GM12878 (cell line): ENCODE measurements at regions not wholly inside any gene's neighbourhood (a gene's known extent, or its start where the extent isn't known, plus 50 kb on each side); places are given as distances from the start of the nearest gene placed in this dataset.

Source experiments
- ATAC-seq: fragments of 200-7000 bp; cut with Tn5 transposase; 3 replicates; pipeline ENCODE4 v1.9.1; 2020; ENCODE audit warnings: mild to moderate bottlenecking, moderate library complexity
- BruUV-seq: library from RNA; stranded (reverse); fragments of 400-500 nt; replicated peaks from 2 replicates; lab custom pipeline; 2021; lab: Mats Ljungman, UMichigan
- CTCF ChIA-PET: fragments of 300-600 bp; sonication (Branson Sonifier 250); formaldehyde crosslinking; extraction: SDS; loops from one replicate; lab custom pipeline; 2021; ENCODE audit warnings: inconsistent platforms; lab: Yijun Ruan, JAX
- POLR2A ChIA-PET: fragments of 350-600 bp; formaldehyde crosslinking; extraction: SDS; loops from one replicate; lab custom pipeline; 2021; ENCODE audit warnings: inconsistent platforms; lab: Charles Lee
- RAD21 ChIA-PET: fragments of 300-600 bp; sonication (Branson Sonifier 250); formaldehyde crosslinking; loops from one replicate; lab custom pipeline; 2023; ENCODE audit warnings: antibody characterized with exemption; ENCODE audit not compliant: unreplicated experiment; lab: Charles Lee
- SMC1A ChIA-PET: fragments of 300-600 bp; sonication (Branson Sonifier 250); formaldehyde crosslinking; loops from one replicate; lab custom pipeline; 2023; ENCODE audit not compliant: unreplicated experiment, uncharacterized antibody; lab: Charles Lee
- DNase-seq: peaks from one replicate; pipeline ENCODE4 v3.0.0-alpha.2; 2011; ENCODE audit warnings: low read depth, low spot score
- FAIRE-seq: peaks from 3 replicates; lab custom pipeline; 2011; peaks lifted over from hg19 to GRCh38; lab: Jason Lieb, UNC
- H2AFZ ChIP-seq: 2 replicates; pipeline ENCODE4 v1.6.0; 2011; ENCODE audit warnings: low read depth, low read length, control low read depth; ENCODE audit not compliant: control insufficient read depth
- H3K27ac ChIP-seq: 2 replicates; pipeline ENCODE4 v1.5.1; 2011; ENCODE audit warnings: control low read depth; ENCODE audit not compliant: control insufficient read depth, insufficient read depth
- H3K27me3 ChIP-seq, 2 experiments: replicated peaks in 1 of 2; 2 replicates each; pipeline versions ENCODE4 v1.6.0 to v1.6.1; 2011; ENCODE audit warnings: low read length in 1 of 2; ENCODE audit not compliant: control insufficient read depth in 2 of 2, insufficient read depth in 2 of 2
- H3K36me3 ChIP-seq, 2 experiments: 2 replicates each; pipeline ENCODE4 v1.5.1; 2011; ENCODE audit warnings: low read length in 1 of 2; ENCODE audit not compliant: control insufficient read depth in 2 of 2, insufficient read depth in 2 of 2
- H3K4me1 ChIP-seq: 2 replicates; pipeline ENCODE4 v1.6.1; 2011; ENCODE audit warnings: mild to moderate bottlenecking, low read length, moderate library complexity, mixed read lengths; ENCODE audit not compliant: control insufficient read depth, insufficient read depth
- H3K4me2 ChIP-seq: 2 replicates; pipeline ENCODE4 v1.6.0; 2011; ENCODE audit warnings: control low read depth; ENCODE audit not compliant: control insufficient read depth, insufficient read depth
- H3K4me3 ChIP-seq: fragments of 200-600 bp; sonication (generic); 2 replicates; pipeline ENCODE4 v1.5.1; 2016
- H3K79me2 ChIP-seq: 2 replicates; pipeline ENCODE4 v1.6.0; 2011; ENCODE audit warnings: low read length; ENCODE audit not compliant: control insufficient read depth, insufficient read depth
- H3K9ac ChIP-seq: 2 replicates; pipeline ENCODE4 v1.8.0; 2011; ENCODE audit warnings: low read length, control low read depth, mixed read lengths; ENCODE audit not compliant: control insufficient read depth, insufficient read depth
- H3K9me3 ChIP-seq: replicated peaks from 3 replicates; pipeline ENCODE4 v1.5.1; 2011; ENCODE audit warnings: mild to moderate bottlenecking, low read length; ENCODE audit not compliant: control insufficient read depth, insufficient read depth
- H4K20me1 ChIP-seq: 2 replicates; pipeline ENCODE4 v1.6.0; 2011; ENCODE audit not compliant: control insufficient read depth, insufficient read depth
- CEBPB ChIP-seq, 2 experiments: fragments of 150-350 bp in 1 of 2; IDR thresholded peaks; 2 replicates each; pipeline ENCODE4 v1.6.1; 2012 to 2014; ENCODE audit warnings: low read depth in 2 of 2, low read length in 2 of 2, borderline replicate concordance in 1 of 2, inconsistent platforms in 1 of 2
- CHD1 ChIP-seq: IDR thresholded peaks from 2 replicates; pipeline ENCODE4 v1.6.1; 2012; ENCODE audit warnings: low read depth, low read length, improper control_type of control experiment
- CREM ChIP-seq: IDR thresholded peaks from 2 replicates; pipeline ENCODE4 v1.6.1; 2014; ENCODE audit warnings: antibody characterized with exemption, low read depth
- EZH2 ChIP-seq: IDR thresholded peaks from 2 replicates; pipeline ENCODE4 v1.6.1; 2012; ENCODE audit warnings: low read depth, mild to moderate bottlenecking, control low read depth, inconsistent platforms, low read length, borderline replicate concordance; ENCODE audit not compliant: control insufficient read depth
- HDGF ChIP-seq: fragments of 450-650 bp; IDR thresholded peaks from 2 replicates; pipeline ENCODE4 v1.6.1; 2016; ENCODE audit warnings: antibody characterized with exemption
- KAT2A ChIP-seq: conservative IDR thresholded peaks from 2 replicates; pipeline ENCODE4 v1.6.1; 2011; ENCODE audit warnings: low read depth, low read length; ENCODE audit not compliant: control insufficient read depth
- PML ChIP-seq: IDR thresholded peaks from 2 replicates; pipeline ENCODE4 v1.6.1; 2012; ENCODE audit warnings: low read length, inconsistent platforms
- SP1 ChIP-seq: IDR thresholded peaks from one replicate; pipeline ENCODE4 v1.6.1; 2011; ENCODE audit warnings: low read depth, low read length
- TAF1 ChIP-seq: IDR thresholded peaks from 2 replicates; pipeline ENCODE4 v1.6.1; 2011; ENCODE audit warnings: mild to moderate bottlenecking, low read depth, low read length, borderline replicate concordance
- TBL1XR1 ChIP-seq: IDR thresholded peaks from 2 replicates; pipeline ENCODE4 v1.6.1; 2012; ENCODE audit warnings: low read depth, low read length, improper control_type of control experiment
- TCF7 ChIP-seq: IDR thresholded peaks from 2 replicates; pipeline ENCODE4 v1.6.1; 2014; ENCODE audit warnings: antibody characterized with exemption, borderline replicate concordance
- WGBS: methylation state at CpG from one replicate; pipeline ENCODE4 v1.1.6; 2016; ENCODE audit warnings: low lambda C conversion rate; ENCODE audit not compliant: insufficient replicate concordance, insufficient coverage; ENCODE audit errors: missing lambda C conversion rate; 5-methylcytosine and 5-hydroxymethylcytosine counted together
- in situ Hi-C: fragments of 300-500 bp; cut with MboI; formaldehyde crosslinking; loops from 9 replicates; pipeline ENCODE4 v1.14.3; 2018; ENCODE audit warnings: mixed read lengths
- intact Hi-C: fragments of 100-400 bp; cut with micrococcal nuclease; formaldehyde crosslinking; loops from one replicate; pipeline ENCODE4 v1.14.2; 2022; ENCODE audit not compliant: unreplicated experiment
- TF ChIP-seq, protein P1 (sequence below): fragments of 450-650 bp; IDR thresholded peaks from 2 replicates; pipeline ENCODE4 v1.6.1; 2017; ENCODE audit warnings: borderline replicate concordance
- TF ChIP-seq, protein P2 (sequence below): fragments of 450-650 bp; IDR thresholded peaks from 2 replicates; pipeline ENCODE4 v1.6.1; 2014; ENCODE audit warnings: mild to moderate bottlenecking
- TF ChIP-seq, protein P3 (sequence below): fragments of 450-650 bp; IDR thresholded peaks from 2 replicates; pipeline ENCODE4 v1.6.1; 2018; ENCODE audit warnings: mild to moderate bottlenecking, low read depth, moderate library complexity; ENCODE audit not compliant: partially characterized antibody

DNA sequence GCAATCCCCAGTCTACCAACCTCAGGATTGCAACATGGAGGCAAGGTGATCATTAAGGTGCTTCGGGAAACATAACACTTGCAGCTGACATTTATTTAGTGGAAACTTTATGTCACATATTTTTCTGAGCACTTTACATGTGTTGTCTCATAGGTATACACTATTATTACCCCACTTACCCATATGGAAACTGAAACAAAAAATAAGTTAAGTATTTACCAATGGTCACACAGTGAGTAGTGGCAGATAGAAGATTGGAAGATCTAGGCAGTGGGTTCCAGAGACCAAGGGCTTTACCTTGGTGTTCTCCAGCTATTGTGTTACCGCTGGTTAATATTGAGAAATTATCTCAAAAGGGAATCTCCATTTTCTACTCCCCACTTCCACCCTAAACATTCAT, 1279.1 kb upstream of the SORCS1 start:
- Histone ChIP-seq H2AFZ (no peak overlapping the region), H3K4me3 (no peak overlapping the region), H3K9ac (no peak overlapping the region), H3K27ac (no peak overlapping the region), H3K79me2 (no peaks in the 10 kb centered on the region), H3K4me1 (no peaks in the 10 kb centered on the region), H3K36me3 (no peaks in the 10 kb centered on the region), H3K9me3 (no peaks in the 10 kb centered on the region), H4K20me1 (no peaks in the 10 kb centered on the region), H3K4me2 (no peak overlapping the region), H3K27me3 (no peaks in the 10 kb centered on the region)
- ATAC-seq (peak; percentile 74), DNase-seq (no peak), FAIRE-seq (no peak)
- no TSS peak for BruUV-seq
- in situ Hi-C loops = no loop called here
- intact Hi-C loops = no loop called here
- POLR2A ChIA-PET = no interaction called here
- CTCF ChIA-PET = interaction anchor here (1.2 kb wide), 1 partner anchor 100 kb away, joined by 4 read pairs; no protein-coding TSS in a partner anchor
- SMC1A ChIA-PET = no interaction called here
- WGBS = 0% methylated on average over 2 of the region's 2 CpGs
- RAD21 ChIA-PET = no interaction called here
- TF ChIP-seq, protein P1, sequence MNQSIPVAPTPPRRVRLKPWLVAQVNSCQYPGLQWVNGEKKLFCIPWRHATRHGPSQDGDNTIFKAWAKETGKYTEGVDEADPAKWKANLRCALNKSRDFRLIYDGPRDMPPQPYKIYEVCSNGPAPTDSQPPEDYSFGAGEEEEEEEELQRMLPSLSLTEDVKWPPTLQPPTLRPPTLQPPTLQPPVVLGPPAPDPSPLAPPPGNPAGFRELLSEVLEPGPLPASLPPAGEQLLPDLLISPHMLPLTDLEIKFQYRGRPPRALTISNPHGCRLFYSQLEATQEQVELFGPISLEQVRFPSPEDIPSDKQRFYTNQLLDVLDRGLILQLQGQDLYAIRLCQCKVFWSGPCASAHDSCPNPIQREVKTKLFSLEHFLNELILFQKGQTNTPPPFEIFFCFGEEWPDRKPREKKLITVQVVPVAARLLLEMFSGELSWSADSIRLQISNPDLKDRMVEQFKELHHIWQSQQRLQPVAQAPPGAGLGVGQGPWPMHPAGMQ = no peak

DNA sequence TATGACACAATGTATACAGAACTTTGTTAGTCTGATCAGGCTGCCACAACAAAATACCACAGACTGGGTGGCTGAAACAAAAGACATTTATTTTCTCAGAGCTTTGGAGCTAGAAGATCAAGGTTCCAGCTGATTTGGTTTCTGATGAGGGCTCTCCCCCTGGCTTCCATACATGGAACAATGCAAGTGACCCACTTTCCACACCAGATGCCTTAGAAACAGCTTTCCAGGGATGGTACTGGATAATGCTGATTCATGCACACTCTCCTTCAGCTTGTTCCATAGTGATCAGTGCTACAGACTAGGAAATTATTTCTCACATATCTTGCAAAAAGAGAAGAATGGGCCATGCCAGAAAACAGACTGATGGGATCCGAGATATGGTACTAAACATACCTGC, 1274.9 kb upstream of the SORCS1 start:
- H3K36me3 ChIP-seq = no peaks in the 10 kb centered on the region
- CTCF ChIA-PET = no interaction called here
- no peak for ATAC-seq
- H3K4me1 ChIP-seq = no peaks in the 10 kb centered on the region
- TF ChIP-seq CHD1 (no peak), HDGF (no peak), TCF7 (no peak), CREM (no peak), KAT2A (no peak), PML (no peak), CEBPB (IDR thresholded peaks at IDR 0.05; ENCODE audit: borderline replicate concordance in 1 of 2, low read depth in 2 of 2, low read length in 2 of 2) (no peak), SP1 (no peak), TBL1XR1 (no peak), EZH2 (no peak), TAF1 (no peak)
- TF ChIP-seq, protein P2, sequence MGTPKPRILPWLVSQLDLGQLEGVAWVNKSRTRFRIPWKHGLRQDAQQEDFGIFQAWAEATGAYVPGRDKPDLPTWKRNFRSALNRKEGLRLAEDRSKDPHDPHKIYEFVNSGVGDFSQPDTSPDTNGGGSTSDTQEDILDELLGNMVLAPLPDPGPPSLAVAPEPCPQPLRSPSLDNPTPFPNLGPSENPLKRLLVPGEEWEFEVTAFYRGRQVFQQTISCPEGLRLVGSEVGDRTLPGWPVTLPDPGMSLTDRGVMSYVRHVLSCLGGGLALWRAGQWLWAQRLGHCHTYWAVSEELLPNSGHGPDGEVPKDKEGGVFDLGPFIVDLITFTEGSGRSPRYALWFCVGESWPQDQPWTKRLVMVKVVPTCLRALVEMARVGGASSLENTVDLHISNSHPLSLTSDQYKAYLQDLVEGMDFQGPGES = no peak
- TF ChIP-seq, protein P3, sequence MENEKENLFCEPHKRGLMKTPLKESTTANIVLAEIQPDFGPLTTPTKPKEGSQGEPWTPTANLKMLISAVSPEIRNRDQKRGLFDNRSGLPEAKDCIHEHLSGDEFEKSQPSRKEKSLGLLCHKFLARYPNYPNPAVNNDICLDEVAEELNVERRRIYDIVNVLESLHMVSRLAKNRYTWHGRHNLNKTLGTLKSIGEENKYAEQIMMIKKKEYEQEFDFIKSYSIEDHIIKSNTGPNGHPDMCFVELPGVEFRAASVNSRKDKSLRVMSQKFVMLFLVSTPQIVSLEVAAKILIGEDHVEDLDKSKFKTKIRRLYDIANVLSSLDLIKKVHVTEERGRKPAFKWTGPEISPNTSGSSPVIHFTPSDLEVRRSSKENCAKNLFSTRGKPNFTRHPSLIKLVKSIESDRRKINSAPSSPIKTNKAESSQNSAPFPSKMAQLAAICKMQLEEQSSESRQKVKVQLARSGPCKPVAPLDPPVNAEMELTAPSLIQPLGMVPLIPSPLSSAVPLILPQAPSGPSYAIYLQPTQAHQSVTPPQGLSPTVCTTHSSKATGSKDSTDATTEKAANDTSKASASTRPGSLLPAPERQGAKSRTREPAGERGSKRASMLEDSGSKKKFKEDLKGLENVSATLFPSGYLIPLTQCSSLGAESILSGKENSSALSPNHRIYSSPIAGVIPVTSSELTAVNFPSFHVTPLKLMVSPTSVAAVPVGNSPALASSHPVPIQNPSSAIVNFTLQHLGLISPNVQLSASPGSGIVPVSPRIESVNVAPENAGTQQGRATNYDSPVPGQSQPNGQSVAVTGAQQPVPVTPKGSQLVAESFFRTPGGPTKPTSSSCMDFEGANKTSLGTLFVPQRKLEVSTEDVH = no peak
- TF ChIP-seq, all 136 proteins: peak for 0
- RAD21 ChIA-PET = no interaction called here
- no peaks in the 10 kb centered on the region for H3K27me3 ChIP-seq
- no peak overlapping the region for H3K4me3 ChIP-seq
- BruUV-seq = no TSS peak
- in situ Hi-C loops (no loop called here), intact Hi-C loops (no loop called here)
- DNase-seq = no peak
- H4K20me1 ChIP-seq = no peaks in the 10 kb centered on the region
- no peaks in the 10 kb centered on the region for H3K9me3 ChIP-seq
- POLR2A ChIA-PET = no interaction called here
- no peak overlapping the region for H3K4me2 ChIP-seq
- WGBS = 11% methylated on average over 1 of the region's 1 CpG
- no peak overlapping the region for H3K9ac ChIP-seq
- FAIRE-seq = no peak
- SMC1A ChIA-PET = no interaction called here
- H3K27ac ChIP-seq = no peak overlapping the region
- no peak overlapping the region for H2AFZ ChIP-seq
- H3K79me2 ChIP-seq = no peaks in the 10 kb centered on the region
